HEK293T (cell line): ENCODE measurements at regions not wholly inside any gene's neighbourhood (a gene's known extent, or its start where the extent isn't known, plus 50 kb on each side); places are given as distances from the start of the nearest gene placed in this dataset.

Experiments
- CTCF ChIA-PET: fragments of 350-600 bp; formaldehyde crosslinking; extraction: SDS; loops from one replicate; lab custom pipeline; 2021; ENCODE audit warnings: antibody characterized with exemption, inconsistent platforms; lab: Yijun Ruan, JAX
- POLR2A ChIA-PET: fragments of 350-600 bp; formaldehyde crosslinking; extraction: SDS; loops from one replicate; lab custom pipeline; 2020; ENCODE audit warnings: antibody characterized with exemption, inconsistent platforms; lab: Yijun Ruan, JAX
- DNase-seq: peaks from one replicate; pipeline ENCODE4 v3.0.0; 2012; ENCODE audit warnings: mixed read lengths; ENCODE audit errors: extremely low spot score
- ARNT ChIP-seq: fragments of 450-650 bp; IDR thresholded peaks from 2 replicates; pipeline ENCODE4 v1.6.1; 2017; ENCODE audit warnings: mild to moderate bottlenecking
- BHLHE40 ChIP-seq: fragments of 450-650 bp; IDR thresholded peaks from 2 replicates; pipeline ENCODE4 v1.6.1; 2016; ENCODE audit warnings: mild to moderate bottlenecking, moderate library complexity, borderline replicate concordance
- CTBP1 ChIP-seq: fragments of 450-650 bp; IDR thresholded peaks from 2 replicates; pipeline ENCODE4 v1.6.1; 2016; ENCODE audit warnings: borderline replicate concordance
- ELF4 ChIP-seq: fragments of 450-650 bp; IDR thresholded peaks from 2 replicates; pipeline ENCODE4 v1.6.1; 2017; ENCODE audit warnings: antibody characterized with exemption
- FOXA1 ChIP-seq: fragments of 450-650 bp; IDR thresholded peaks from 2 replicates; pipeline ENCODE4 v1.6.1; 2016; ENCODE audit warnings: mild to moderate bottlenecking
- FOXK2 ChIP-seq: fragments of 450-650 bp; IDR thresholded peaks from 2 replicates; pipeline ENCODE4 v1.6.1; 2016; ENCODE audit warnings: mild to moderate bottlenecking
- FOXM1 ChIP-seq: fragments of 450-650 bp; IDR thresholded peaks from 2 replicates; pipeline ENCODE4 v1.6.1; 2017; ENCODE audit warnings: mild to moderate bottlenecking, borderline replicate concordance
- HDGF ChIP-seq: fragments of 450-650 bp; IDR thresholded peaks from 2 replicates; pipeline ENCODE4 v1.6.1; 2017; ENCODE audit warnings: antibody characterized with exemption, borderline replicate concordance
- L3MBTL2 ChIP-seq: fragments of 450-650 bp; conservative IDR thresholded peaks from 2 replicates; pipeline ENCODE4 v1.6.1; 2016; ENCODE audit warnings: mild to moderate bottlenecking
- LEF1 ChIP-seq: fragments of 450-650 bp; IDR thresholded peaks from 2 replicates; pipeline ENCODE4 v1.6.1; 2017; ENCODE audit warnings: mild to moderate bottlenecking, borderline replicate concordance
- NFRKB ChIP-seq: fragments of 450-650 bp; IDR thresholded peaks from 2 replicates; pipeline ENCODE4 v1.6.1; 2016; ENCODE audit warnings: mild to moderate bottlenecking, moderate library complexity
- SP1 ChIP-seq: fragments of 450-650 bp; IDR thresholded peaks from 2 replicates; pipeline ENCODE4 v1.6.1; 2017
- SUZ12 ChIP-seq: fragments of 450-650 bp; IDR thresholded peaks from 2 replicates; pipeline ENCODE4 v1.6.1; 2016; ENCODE audit warnings: mild to moderate bottlenecking
- TARDBP ChIP-seq: fragments of 450-650 bp; IDR thresholded peaks from 2 replicates; pipeline ENCODE4 v1.6.1; 2016
- ZNF384 ChIP-seq: fragments of 450-650 bp; IDR thresholded peaks from 2 replicates; pipeline ENCODE4 v1.6.1; 2016
- TF ChIP-seq, protein P1 (sequence below): fragments of 450-650 bp; IDR thresholded peaks from 2 replicates; pipeline ENCODE4 v1.6.1; 2016

DNA sequence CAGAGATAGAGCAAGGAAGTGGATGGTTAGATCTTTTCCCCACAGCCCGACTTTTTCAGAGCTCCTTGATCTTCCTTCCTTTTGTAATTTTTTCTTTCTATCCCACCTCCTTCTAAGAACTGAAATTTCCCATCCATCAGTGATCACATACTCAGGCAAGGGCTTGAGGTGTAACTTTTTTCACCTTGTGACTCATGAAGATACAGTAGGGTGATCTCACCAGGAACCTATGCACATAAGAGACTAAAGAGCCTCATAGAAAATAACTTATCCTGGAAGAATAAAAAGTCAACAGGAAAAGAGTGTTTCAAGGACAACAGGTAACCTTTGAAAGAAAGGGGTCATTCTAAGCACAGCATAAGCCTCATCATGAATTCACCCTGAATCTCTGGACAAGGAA is 131.2 kb upstream of the HCCS start:
- no peak for DNase-seq
- TF ChIP-seq SUZ12 = no peak
- TF ChIP-seq SP1 = no peak
- POLR2A ChIA-PET = no interaction called here
- CTCF ChIA-PET = no interaction called here

DNA sequence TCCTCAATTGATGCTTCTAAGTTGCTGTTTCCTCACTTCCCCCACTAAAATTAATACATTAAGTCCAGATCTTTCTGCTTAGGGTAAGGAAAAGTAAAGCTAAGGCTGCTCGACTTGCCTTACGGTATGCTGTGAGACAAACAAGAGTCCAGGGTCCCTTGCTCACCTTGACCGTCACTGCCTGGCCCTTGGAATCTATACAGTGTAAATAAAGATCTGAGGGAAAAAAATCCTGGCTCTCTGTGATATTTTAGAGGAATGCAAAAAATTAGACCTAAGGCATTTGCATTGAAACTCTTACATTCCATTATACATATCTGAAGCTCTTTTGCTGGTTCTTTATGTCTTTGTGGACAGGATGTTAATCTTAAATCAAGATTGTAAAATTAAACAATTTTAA is 129.6 kb upstream of the HCCS start:
- ChIA-PET CTCF (no interaction called here), POLR2A (no interaction called here)
- DNase-seq = no peak
- TF ChIP-seq CTBP1 = no peak
- no peak for TF ChIP-seq SP1
- TF ChIP-seq ARNT = no peak
- no peak for TF ChIP-seq SUZ12
- TF ChIP-seq, protein P1, sequence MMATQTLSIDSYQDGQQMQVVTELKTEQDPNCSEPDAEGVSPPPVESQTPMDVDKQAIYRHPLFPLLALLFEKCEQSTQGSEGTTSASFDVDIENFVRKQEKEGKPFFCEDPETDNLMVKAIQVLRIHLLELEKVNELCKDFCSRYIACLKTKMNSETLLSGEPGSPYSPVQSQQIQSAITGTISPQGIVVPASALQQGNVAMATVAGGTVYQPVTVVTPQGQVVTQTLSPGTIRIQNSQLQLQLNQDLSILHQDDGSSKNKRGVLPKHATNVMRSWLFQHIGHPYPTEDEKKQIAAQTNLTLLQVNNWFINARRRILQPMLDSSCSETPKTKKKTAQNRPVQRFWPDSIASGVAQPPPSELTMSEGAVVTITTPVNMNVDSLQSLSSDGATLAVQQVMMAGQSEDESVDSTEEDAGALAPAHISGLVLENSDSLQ = no peak
- no peak for TF ChIP-seq HDGF
- TF ChIP-seq ZNF384 = no peak
- TF ChIP-seq BHLHE40 = no peak
- no peak for TF ChIP-seq FOXM1
- no peak for TF ChIP-seq L3MBTL2
- no peak for TF ChIP-seq FOXK2
- TF ChIP-seq NFRKB = no peak
- TF ChIP-seq TARDBP = no peak
- no peak for TF ChIP-seq LEF1

DNA sequence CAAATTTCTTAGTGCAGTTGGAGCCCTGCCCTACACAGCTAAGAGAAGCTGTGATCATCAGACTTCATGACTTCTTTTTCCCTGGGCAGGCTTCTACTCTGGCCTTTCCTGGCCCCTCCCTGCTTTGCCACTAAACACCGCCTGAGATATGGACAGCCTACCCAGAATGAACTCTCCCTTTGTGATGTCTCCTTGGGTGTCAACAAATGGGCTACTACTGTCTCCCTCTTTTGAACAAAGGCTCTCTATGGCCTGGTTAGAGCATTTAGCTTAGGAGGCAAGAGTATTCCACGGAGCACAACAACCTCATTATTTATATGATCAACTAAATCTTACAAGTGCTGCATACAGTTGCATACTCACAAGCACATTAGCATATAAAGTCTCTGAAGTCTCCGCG is 127.6 kb upstream of the HCCS start:
- POLR2A ChIA-PET = no interaction called here
- no peak for DNase-seq
- CTCF ChIA-PET = no interaction called here
- TF ChIP-seq HDGF (no peak), FOXK2 (no peak), SP1 (no peak), TARDBP (no peak), FOXM1 (no peak), SUZ12 (no peak), ARNT (no peak), BHLHE40 (no peak), NFRKB (no peak), FOXA1 (no peak), L3MBTL2 (no peak), LEF1 (no peak), CTBP1 (no peak), ELF4 (no peak), ZNF384 (no peak)
- TF ChIP-seq, protein P1 = no peak

DNA sequence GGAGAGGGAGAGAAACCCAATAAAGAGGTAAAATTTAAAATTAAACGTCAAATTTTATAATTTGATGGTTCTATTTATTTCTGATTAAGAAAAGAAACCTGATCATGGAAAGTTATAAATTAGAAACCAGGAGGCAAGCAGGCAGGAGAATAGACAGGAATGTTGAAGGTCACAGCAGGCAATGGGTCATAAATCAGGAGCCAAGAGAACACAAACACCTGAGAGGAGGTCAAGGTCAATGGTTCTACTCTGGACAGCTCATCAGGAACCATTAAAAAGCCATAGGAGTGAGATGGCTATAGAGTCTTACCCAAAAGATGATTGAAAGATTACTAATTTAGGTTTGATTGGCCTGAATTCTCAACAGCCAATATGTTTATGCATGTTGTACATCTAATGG is 126.9 kb upstream of the HCCS start:
- POLR2A ChIA-PET = no interaction called here
- no peak for DNase-seq
- CTCF ChIA-PET = no interaction called here
- TF ChIP-seq ARNT = no peak
- no peak for TF ChIP-seq L3MBTL2
- TF ChIP-seq ELF4 = no peak
- TF ChIP-seq FOXA1 = no peak
- no peak for TF ChIP-seq CTBP1
- TF ChIP-seq SP1 = no peak
- no peak for TF ChIP-seq SUZ12
- no peak for TF ChIP-seq LEF1
- no peak for TF ChIP-seq NFRKB
- no peak for TF ChIP-seq FOXM1
- no peak for TF ChIP-seq FOXK2
- TF ChIP-seq BHLHE40 = no peak
- TF ChIP-seq TARDBP = no peak
- TF ChIP-seq, protein P1 = no peak
- TF ChIP-seq ZNF384 = no peak
- TF ChIP-seq HDGF = no peak

DNA sequence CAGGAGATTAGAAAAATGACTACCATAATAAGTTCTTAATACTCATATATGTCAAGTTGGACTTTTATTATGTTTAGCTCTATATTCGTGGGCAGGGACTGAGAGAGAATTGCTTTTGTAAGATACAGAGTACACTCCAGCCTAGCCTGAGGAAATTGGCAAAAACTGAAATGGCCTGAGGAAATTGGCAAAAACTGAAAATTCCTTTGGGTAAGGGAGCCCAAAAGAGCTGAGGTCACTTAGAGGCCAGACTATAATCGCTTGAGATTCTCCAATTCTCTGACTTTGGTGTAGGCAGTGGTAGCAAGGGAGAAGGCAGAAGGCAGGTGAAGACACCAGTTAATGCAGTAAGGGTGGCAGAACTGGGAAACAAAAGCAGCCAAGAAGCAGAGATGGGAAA is 124.5 kb upstream of the HCCS start:
- TF ChIP-seq NFRKB (no peak), BHLHE40 (no peak), CTBP1 (no peak), SP1 (no peak), SUZ12 (no peak), FOXA1 (no peak), LEF1 (no peak)
- TF ChIP-seq, protein P1 = no peak
- POLR2A ChIA-PET = no interaction called here
- CTCF ChIA-PET = no interaction called here
- no peak for DNase-seq

DNA sequence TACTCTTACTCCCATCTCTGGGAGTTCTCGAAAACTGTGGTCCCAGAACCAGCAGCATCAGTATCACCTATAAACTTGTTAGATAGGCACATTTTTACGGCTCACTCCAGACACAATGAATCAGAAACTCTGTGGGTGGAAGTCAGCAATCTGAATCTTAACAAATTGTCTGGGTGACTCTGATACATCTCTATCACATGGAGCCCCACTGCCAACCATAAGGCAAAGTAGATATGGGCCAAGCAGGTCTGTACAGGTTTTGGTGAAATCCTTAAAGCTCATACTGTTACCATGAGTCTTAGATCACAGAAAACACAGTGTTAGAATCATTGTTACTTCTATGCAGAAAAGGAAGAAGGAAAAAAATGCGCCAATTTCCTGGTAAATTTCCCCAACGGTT is 122.5 kb upstream of the HCCS start:
- POLR2A ChIA-PET = no interaction called here
- DNase-seq = no peak
- CTCF ChIA-PET = no interaction called here

More for the DNA sequence above, 122.5 kb upstream of the HCCS start:
- no peak for TF ChIP-seq ELF4
- TF ChIP-seq FOXM1 = no peak
- no peak for TF ChIP-seq TARDBP
- no peak for TF ChIP-seq BHLHE40
- no peak for TF ChIP-seq FOXK2
